Right renal pelvis (tissue), 4 donors: ENCODE measurements at regions not wholly inside any gene's neighbourhood (a gene's known extent, or its start where the extent isn't known, plus 50 kb on each side); places are given as distances from the start of the nearest gene placed in this dataset.
A peak's percentile ranks its signal among the peaks of the same experiment; 100 is the strongest.
"Not testable (repeated sequence)": the region's sequence is repeated elsewhere in the genome, so short reads cannot be mapped to it uniquely, and the experiment has no call there.

Experiments used
- DNase-seq, 4 donors: peaks; one replicate each; pipeline ENCODE4 v3.0.0-alpha.2; 2013; ENCODE audit warnings: low read depth in 4 of 4, low spot score in 3 of 4, missing footprints in 1 of 4

GRCh38 chr4:123623611-123624010, 227.0 kb downstream of the SPRY1 start:
- DNase-seq, result no peak

- DNase-seq, result no peak
Observed at GRCh38 chr4:123624959-123625358, 228.4 kb downstream of the SPRY1 start.

DNA sequence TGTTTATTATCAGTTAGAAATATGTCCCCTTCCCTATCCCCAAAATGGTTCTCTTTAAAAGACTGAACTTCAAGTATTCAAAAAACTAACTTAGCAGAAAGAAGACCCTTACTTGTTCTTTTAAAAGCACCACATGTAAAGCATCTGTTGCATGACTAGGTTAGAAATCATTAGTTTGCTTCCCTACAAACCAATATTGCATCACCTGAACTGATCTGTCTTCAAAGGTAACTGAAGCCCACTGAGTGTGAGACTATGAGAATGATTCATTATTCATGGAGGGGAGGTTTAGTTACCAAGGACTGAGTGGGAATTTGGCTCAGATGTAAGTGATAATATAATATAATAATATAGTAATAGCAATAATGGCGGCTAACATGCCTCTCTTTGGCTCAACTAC, 231.7 kb downstream of the SPRY1 start:
- no peak for DNase-seq

- no peak for DNase-seq
Observed at GRCh38 chr4:123631786-123632692, 235.4 kb downstream of the SPRY1 start.

DNA sequence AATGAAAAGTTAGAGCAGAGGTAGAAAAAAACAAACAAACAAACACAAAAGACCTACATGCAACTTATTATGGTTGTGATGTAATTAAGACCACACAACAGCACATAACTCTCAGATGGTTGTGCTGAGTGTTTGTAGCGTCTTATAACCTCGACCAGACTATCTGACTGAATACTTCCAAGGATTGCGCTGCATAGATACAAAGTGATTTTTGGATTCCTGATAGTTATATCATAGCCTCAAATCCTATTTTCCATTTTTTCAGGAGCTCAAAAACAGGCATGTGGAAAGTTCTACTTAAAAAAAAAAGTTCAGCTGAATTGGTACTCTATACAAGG, 236.1 kb downstream of the SPRY1 start:
- no peak for DNase-seq

DNA sequence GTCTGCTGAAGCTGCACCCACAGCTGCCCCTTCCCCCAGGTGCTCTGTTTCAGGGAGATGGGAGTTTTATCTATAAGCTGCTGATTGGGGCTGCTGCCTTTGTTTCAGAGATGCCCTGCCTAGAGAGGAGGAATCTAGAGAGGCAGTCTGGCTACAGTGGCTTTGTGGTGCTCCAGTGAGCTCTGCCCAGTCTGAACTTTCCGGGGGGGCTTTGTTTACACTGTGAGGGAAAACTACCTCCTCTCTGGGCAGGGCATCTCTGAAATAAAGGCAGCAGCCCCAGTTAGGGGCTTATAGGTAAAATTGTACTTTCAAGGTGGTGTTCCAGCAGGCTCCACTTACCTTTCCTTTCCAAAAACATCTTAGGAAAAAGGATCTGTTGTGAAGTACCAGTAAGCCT, 242.2 kb downstream of the SPRY1 start:
- no peak for DNase-seq

- no peak for DNase-seq
Observed at GRCh38 chr4:123640271-123640670, 243.7 kb downstream of the SPRY1 start.

GRCh38 chr4:123640824-123641223, 244.2 kb downstream of the SPRY1 start:
- DNase-seq, result no peak

DNA sequence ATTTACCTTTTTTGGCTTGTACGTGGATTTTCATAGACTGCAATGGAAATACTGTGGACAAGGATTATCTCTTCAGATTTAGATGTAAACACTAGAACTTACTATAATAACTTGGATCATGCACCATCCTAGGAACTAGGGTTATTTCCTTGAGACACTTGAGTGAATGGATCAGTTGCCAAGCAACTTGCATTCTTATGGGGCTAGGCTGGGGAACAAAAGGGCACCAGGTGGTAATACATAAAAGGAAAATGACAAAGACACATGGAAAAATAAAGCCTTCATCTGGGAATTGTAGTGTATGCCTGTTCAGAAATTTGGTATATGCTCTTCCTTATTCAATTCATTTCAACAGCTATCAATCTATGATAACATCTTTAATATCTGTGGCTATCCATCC, 247.1 kb downstream of the SPRY1 start:
- DNase-seq, result no peak

DNA sequence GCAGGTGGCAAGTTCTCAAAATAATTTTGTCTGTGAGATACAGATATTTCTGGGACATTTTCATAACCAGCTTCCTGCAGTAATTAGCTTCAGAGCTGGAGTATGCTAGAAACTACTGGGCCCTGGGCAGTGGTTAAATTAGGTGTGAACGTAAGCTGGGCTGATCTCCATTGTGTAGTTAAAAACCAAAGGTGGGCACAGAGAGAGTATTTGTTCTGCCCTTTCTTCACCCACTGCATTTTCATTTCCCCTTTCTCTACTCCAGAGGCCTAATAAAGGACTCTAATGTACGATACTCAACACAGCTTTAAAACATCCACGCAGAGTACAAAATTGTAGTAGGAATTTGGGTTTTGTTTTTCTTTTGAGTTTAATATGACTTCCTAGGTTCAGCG, 252.7 kb downstream of the SPRY1 start:
- DNase-seq, result no peak

GRCh38 chr4:123649645-123650391, 253.2 kb downstream of the SPRY1 start:
- peak in 1 of 4 donors; percentile 64 for DNase-seq

- no peak for DNase-seq
Observed at GRCh38 chr4:123651066-123651465, 254.5 kb downstream of the SPRY1 start.

DNA sequence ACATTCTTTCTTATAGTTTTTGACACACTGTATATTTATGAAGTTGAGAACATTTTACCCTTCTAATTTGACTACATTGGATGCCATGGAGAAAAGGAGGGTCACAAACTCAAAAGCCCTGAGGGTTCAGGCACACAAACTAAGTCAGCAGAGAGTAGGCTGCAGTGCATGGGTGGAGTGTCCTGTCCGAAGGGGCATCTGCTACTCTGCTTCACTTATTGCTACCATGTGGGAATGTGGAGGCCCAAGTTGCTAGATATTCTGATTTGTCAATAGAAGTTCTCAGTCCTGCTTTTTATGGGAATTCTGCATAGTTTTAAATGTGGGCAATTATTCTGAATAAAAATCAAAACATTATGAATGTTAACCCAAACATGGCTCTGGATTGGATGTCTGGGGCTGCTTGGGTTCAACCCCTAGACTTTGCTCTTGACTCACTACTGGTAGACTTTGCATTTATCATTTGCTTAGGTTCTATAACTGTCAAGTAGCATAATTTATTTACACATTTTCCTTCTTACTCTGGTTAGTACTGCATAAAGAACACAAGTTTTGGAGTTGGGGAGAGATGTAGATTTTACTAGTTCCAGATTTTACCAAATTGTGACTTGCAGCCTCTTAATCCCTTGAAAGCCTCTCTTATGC, 255.1 kb downstream of the SPRY1 start:
- DNase-seq, result no peak

GRCh38 chr4:123652476-123652875, 255.9 kb downstream of the SPRY1 start:
- DNase-seq, result no peak

- no peak for DNase-seq
Observed at GRCh38 chr4:123653236-123653635, 256.6 kb downstream of the SPRY1 start.

DNA sequence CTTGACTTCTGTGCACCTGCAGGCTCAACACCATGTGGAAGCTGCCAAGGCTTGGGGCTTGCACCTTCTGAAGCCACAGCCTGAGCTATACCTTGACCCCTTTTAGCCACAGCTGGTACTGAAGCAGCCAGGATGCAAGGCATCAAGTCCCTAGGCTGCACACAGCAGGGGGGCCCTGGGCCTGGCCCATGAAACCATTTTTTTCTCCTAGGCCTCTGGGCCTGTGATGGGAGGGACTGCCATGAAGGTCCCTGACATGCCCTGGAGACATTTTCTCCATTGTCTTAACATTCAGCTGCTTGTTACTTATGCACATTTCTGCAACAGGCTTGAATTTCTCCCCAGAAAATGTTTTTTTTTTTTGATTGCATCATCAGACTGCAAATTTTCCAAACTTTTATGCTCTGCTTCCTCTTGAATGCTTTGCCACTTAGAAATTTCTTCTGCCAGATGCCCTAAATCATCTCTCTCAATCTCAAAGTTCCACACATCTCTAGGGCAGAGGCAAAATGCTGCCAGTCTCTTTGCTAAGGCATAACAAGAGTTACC, 260.2 kb downstream of the SPRY1 start:
- DNase-seq, result not testable (repeated sequence)

DNA sequence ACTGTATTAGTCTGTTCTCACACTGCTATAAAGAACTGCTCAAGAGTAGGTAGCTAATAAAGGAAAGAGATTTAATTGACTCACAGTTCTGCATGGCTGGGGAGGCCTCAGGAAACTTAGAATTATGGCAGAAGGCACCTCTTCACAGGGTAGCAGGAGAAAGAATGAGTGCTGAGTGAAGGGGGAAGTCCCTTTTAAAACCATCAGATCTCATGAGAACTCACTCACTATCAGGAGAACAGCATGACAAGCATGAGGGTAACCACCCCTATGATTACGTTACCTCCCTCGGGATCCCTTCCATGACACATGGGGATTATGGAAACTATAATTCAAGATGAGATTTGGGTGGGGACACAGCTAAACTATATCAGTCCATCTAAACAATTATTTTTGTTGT, 261.0 kb downstream of the SPRY1 start:
- not testable (repeated sequence) for DNase-seq

- DNase-seq, result no peak
Observed at GRCh38 chr4:123659262-123659661, 262.7 kb downstream of the SPRY1 start.

GRCh38 chr4:123659730-123660129, 263.1 kb downstream of the SPRY1 start:
- DNase-seq, result no peak

DNA sequence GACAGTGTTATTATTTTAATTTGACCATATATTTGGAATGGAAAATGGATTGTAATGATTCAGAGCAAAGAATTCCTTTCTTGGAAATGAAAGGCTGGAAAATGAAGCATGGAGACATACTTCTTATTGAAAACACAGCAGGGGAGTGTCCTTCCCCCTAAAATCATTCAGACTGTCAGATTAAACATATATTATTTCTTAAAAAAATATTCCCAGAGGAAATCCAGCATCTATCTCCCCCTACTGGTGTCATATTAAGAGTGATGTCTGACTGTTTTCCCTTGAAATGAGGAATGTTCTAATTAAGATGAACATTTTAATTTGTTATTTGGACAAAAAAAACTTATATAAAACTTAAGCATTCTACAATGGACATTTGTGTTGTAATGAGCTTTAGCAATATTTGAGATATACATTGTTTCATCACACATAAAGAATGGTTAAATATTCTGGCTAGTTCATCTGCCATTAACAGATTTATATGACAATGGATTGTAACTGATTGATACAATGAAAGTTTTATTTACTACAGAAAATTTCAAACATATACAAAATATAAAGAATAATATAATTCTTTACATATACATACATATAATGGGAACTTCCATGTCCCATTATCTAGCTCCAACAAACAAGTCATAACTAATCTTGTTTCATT, 264.6 kb downstream of the SPRY1 start:
- DNase-seq, result no peak

DNA sequence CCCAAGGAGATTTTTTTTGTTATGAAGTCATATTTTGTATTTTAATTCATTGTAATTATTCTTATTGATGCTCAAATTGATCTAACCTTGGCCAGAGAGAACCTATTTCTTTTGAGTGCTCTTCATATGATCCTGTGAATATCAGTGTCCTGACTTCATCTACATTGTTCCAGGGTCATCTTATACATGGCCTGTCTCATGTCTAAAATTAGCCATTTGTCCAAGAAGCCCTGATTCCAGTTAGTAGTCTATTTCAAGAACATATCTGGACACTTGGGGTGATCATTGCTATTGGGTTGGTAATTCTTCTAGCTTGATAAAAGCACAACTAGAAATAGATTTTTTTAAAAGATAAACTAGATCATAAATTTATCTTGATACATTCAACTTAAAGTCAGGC, 266.2 kb downstream of the SPRY1 start:
- DNase-seq, result no peak
